ENCODE measurements at regions not wholly inside any gene's neighbourhood (a gene's known extent, or its start where the extent isn't known, plus 50 kb on each side); places are given as distances from the start of the nearest gene placed in this dataset.

DNA sequence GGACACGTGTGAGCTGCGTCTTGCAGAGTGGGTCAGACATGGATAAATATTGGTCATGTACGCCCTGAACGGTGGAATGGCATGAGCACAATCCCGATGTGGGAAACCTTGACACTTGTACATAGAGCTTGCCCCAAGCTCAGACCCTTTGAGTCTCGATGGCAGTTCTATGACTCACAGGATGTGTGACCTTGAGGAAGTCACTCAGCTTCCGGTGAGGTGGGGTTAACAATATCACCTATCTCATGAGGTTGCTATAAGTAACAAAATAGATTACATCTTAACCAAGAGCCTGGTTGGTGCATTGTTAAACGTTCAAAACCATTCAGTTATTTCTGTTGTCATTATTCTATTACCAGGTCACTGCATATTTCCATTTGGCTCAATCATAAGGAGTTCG lies 109.1 kb upstream of the TBL1X start:
- TF ChIP-seq, protein P1, sequence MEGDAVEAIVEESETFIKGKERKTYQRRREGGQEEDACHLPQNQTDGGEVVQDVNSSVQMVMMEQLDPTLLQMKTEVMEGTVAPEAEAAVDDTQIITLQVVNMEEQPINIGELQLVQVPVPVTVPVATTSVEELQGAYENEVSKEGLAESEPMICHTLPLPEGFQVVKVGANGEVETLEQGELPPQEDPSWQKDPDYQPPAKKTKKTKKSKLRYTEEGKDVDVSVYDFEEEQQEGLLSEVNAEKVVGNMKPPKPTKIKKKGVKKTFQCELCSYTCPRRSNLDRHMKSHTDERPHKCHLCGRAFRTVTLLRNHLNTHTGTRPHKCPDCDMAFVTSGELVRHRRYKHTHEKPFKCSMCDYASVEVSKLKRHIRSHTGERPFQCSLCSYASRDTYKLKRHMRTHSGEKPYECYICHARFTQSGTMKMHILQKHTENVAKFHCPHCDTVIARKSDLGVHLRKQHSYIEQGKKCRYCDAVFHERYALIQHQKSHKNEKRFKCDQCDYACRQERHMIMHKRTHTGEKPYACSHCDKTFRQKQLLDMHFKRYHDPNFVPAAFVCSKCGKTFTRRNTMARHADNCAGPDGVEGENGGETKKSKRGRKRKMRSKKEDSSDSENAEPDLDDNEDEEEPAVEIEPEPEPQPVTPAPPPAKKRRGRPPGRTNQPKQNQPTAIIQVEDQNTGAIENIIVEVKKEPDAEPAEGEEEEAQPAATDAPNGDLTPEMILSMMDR (IDR thresholded peaks at IDR 0.05), result no peak
- TF ChIP-seq EP300 (IDR thresholded peaks at IDR 0.05) (no peak), POLR2A (IDR thresholded peaks at IDR 0.05) (no peak)
